ENCODE measurements at regions not wholly inside any gene's neighbourhood (a gene's known extent, or its start where the extent isn't known, plus 50 kb on each side); places are given as distances from the start of the nearest gene placed in this dataset.
A peak's percentile ranks its signal among the peaks of the same experiment; 100 is the strongest.

DNA sequence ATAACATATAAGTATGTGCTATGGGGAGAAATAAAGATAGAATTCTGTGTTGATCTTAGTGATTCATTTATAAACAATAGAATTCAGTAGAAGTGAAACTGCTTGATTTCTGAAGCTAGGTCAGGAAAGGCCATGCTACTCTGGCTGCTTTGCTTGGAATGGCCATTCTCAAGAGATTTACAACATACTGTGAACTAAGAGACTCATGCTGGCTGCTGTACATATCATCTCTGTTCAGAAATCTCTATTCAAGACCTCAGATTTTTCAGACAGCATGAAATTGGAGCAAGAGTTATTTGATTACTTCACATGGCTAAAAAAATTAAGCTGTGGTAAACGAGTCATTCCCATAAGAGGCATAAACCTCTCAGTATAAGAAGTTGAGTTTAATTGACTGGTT, 662.6 kb downstream of the BCKDHB start:
- no peak for DNase-seq (ENCODE audit: low read depth)

DNA sequence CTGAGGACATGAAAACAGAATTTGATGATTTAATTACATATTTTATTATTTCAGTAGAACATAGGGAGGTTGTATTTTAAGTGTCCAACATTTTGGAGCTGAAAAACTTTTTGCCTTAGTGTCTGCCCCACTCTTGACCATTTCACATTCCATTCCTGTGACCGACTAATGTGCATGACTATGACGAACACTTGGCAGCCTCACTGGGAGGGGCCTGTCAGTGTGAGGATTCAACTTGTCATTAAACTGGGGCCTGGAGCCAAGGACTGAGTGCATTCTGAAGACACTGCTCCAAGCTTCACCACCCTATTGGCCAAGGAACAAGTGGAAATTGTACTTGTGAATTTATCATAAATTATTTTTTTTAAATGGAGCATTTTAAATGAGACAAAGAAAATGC, 661.3 kb downstream of the BCKDHB start:
- DNase-seq (ENCODE audit: low read depth) = peak; percentile 74

- DNase-seq (ENCODE audit: low read depth) = no peak
Measured at GRCh38 chr6:80744213-80744612, 637.7 kb downstream of the BCKDHB start.

- DNase-seq (ENCODE audit: low read depth) = peak; percentile 60
Measured at GRCh38 chr6:80742481-80742880, 636.0 kb downstream of the BCKDHB start.

DNA sequence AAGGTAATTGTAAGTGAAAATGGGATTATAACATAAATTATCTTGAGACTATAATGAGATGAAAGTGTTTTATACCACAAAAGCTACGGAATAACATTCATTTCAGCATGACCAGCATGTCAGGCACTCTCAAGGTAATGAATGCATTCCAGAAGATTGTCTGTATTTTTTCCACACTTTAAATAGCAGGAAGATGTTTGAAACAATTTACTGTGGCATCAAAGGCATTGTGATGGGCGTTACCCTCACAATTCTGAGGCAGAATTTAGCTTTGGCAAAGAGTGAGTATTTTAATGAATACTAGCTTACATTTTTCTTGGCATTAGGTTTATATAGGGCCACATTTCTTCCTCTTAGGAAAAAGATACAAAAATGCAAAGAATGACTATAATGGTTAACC, 627.2 kb downstream of the BCKDHB start:
- no peak for DNase-seq (ENCODE audit: low read depth)

- no peak for DNase-seq (ENCODE audit: low read depth)
Measured at GRCh38 chr6:80728830-80729229, 622.4 kb downstream of the BCKDHB start.

DNA sequence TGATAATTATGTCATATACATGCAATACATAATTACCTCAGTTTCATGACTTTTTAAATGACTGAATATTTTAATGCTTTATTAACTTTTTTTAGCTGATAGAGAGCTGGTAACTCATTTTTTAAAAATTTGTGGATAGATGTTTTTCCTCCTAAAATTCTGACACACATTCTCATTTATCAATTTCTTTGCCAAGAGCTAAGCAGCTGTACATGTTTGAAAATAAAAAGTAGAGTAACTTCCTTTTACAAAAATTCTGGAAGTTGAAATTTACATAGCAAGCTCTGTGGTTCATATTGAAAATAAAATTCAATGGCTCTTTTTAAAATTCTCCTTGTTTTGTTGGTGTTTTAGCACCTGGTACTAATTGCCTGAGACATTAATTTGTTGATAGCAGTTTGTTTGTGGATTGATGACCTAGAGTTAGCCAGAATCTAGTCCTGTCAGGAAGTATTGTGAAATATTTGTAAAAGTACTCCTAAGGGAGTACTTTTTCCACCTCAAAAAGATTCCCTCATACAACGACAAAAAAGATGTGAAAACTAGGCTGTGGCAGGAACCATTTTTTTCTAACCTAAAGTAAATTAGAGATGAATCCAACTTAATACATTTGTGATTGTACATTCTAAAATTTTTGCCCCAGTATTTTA, 621.8 kb downstream of the BCKDHB start:
- no peak for DNase-seq (ENCODE audit: low read depth)

- DNase-seq (ENCODE audit: low read depth) = no peak
Measured at GRCh38 chr6:80725156-80725930, 618.9 kb downstream of the BCKDHB start.

GRCh38 chr6:80720824-80721223, 614.4 kb downstream of the BCKDHB start:
- no peak for DNase-seq (ENCODE audit: low read depth)

GRCh38 chr6:80714513-80714912, 608.0 kb downstream of the BCKDHB start:
- no peak for DNase-seq (ENCODE audit: low read depth)

DNA sequence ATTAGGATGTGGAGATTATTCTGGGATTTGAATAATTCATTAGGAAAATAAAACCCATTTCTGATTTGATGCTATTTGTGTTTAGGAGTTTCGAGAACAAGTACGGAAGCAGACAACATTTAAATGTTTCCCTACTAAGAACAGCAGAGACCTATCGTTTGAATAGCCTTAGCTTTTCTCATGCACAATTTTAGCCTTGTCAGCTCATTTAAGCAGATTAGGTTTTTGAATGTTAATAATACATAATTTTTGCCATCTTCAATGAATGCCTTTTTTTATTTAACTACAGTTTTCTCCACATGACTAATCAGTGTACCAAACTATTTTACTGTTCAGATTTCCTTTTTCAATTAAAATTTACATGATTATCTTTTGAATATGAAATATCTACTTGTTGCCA, 592.0 kb downstream of the BCKDHB start:
- no peak for DNase-seq (ENCODE audit: low read depth)

DNA sequence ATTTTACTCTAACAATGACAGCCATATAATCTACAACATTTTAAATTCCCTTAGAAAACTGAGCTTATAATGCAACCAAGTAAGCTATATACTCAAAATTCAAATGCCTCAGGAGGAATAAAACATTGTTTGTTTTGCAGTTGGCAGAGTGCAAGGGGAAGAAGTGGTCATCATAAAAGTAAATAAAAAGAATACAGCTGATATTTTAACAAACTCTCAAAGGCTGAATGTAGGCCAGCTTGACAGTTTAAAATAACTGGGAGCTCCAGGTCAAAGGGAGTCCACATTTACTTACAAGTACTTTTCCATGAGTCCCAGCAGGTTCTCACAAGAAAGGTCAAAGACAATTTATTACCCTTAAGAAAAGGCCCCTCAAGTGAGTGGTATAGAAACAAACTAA, 589.8 kb downstream of the BCKDHB start:
- no peak for DNase-seq (ENCODE audit: low read depth)

GRCh38 chr6:80690551-80691131, 584.2 kb downstream of the BCKDHB start:
- DNase-seq (ENCODE audit: low read depth) = no peak

GRCh38 chr6:80689716-80690395, 583.4 kb downstream of the BCKDHB start:
- no peak for DNase-seq (ENCODE audit: low read depth)

- DNase-seq (ENCODE audit: low read depth) = no peak
Measured at GRCh38 chr6:80679992-80680391, 573.5 kb downstream of the BCKDHB start.

DNA sequence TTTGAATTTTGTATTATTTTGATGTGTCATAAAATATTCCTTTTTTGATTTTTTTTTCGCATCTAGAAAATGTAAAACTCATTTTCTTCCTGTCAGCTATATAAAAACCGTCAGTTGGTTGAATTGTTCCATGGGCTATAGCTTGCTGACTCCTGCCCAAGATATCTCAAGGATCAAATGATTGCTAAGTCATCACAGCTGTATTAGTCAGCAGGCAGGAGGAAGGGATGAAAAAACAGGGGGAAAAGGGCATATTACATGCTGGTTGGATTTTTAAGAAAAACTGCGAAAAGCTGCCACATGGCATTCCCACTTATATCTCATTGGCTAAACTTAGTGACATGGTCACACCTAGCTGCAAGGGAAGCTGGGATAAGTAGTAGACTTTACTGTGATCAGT, 569.9 kb downstream of the BCKDHB start:
- DNase-seq (ENCODE audit: low read depth) = peak; percentile 52

- no peak for DNase-seq (ENCODE audit: low read depth)
Measured at GRCh38 chr6:80674669-80675068, 568.2 kb downstream of the BCKDHB start.

DNA sequence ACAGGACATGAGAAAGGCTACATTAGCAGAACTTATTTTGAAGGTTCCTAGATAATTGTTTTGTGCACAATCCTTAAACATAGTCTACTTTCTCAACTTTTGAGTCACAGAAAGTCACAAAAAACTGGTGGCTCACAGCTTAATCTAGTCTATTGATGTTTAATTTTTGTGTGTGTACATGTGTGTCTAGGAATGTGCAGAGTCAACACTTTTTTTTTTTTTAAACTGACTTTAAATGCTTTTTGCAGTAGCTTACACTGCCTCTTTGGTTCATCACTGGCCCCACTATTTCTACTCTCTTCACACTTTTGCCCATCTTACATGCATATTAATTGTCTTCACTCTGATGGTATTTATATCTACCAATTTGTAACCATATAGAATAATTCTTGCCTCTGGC, 566.9 kb downstream of the BCKDHB start:
- no peak for DNase-seq (ENCODE audit: low read depth)

DNA sequence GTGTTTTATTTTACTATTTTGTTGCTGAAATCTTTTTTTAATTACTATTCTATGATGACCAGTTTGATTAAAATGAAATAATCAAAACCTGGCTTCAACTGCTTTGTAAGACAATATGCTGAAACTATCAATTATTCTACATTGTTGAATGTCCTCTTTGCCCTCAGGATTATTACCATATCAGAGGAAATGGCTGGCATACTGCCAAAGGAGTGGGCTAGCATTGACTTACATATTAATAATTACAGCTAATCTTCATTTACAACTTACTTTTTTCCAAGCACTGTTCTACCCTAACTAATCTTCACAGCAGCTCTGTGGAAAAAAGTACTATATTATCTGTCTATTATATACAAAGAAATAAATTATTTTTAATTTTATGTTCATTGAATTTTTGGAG, 560.5 kb downstream of the BCKDHB start:
- no peak for DNase-seq (ENCODE audit: low read depth)

DNA sequence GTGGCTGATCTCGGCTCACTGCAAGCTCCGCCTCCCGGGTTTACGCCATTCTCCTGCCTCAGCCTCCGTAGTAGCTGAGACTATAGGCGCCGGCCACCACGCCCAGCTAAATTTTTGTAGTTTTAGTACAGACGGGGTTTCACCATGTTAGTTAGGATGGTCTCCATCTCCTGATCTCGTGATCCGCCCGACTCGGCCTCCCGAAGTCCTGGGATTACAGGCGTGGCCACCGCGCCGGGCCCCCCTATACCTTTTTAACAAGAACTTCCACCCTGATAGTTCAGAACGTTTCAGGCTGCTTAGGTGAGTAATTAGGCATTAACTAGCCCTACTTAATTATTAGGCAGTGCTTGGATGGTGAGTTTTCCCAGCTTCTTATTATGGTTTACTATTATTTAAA, 552.5 kb downstream of the BCKDHB start:
- DNase-seq (ENCODE audit: low read depth) = no peak

GRCh38 chr6:80647156-80647555, 540.7 kb downstream of the BCKDHB start:
- DNase-seq (ENCODE audit: low read depth) = no peak

GRCh38 chr6:80643881-80644280, 537.4 kb downstream of the BCKDHB start:
- no peak for DNase-seq (ENCODE audit: low read depth)
